PC-3 (cell line): ENCODE measurements at regions not wholly inside any gene's neighbourhood (a gene's known extent, or its start where the extent isn't known, plus 50 kb on each side); places are given as distances from the start of the nearest gene placed in this dataset.

Source experiments
- ATAC-seq: fragments of 200-7000 bp; cut with Tn5 transposase; 2 replicates; pipeline ENCODE4 v1.9.1; 2020; ENCODE audit warnings: mild to moderate bottlenecking, moderate library complexity
- BruUV-seq: library from RNA; stranded (reverse); fragments of 400-500 nt; replicated peaks from 2 replicates; lab custom pipeline; 2021; lab: Mats Ljungman, UMichigan
- CTCF ChIA-PET: fragments of 300-600 bp; sonication (Branson Sonifier 250); formaldehyde crosslinking; loops from one replicate; lab custom pipeline; 2022; ENCODE audit warnings: antibody characterized with exemption; lab: Charles Lee
- POLR2A ChIA-PET: fragments of 300-600 bp; sonication (Branson Sonifier 250); formaldehyde crosslinking; loops from one replicate; lab custom pipeline; 2022; ENCODE audit warnings: antibody characterized with exemption; ENCODE audit not compliant: unreplicated experiment; lab: Charles Lee
- DNase-seq: peaks from one replicate; pipeline ENCODE4 v3.0.0-alpha.2; 2015
- H2AFZ ChIP-seq: fragments of 300-600 bp; sonication (generic); 2 replicates; pipeline ENCODE4 v1.6.0; 2016; ENCODE audit warnings: antibody characterized with exemption, low read length
- H3F3A ChIP-seq: fragments of 300-600 bp; sonication (generic); one replicate; pipeline ENCODE4 v1.6.0; 2017; ENCODE audit warnings: antibody characterized with exemption, low read length, control low read depth, mild to moderate bottlenecking; ENCODE audit not compliant: unreplicated experiment
- H3K27ac ChIP-seq: fragments of 300-600 bp; sonication (generic); 2 replicates; pipeline ENCODE4 v1.5.1; 2016; ENCODE audit warnings: mild to moderate bottlenecking, low read length
- H3K27me3 ChIP-seq: fragments of 300-600 bp; sonication (generic); 2 replicates; pipeline ENCODE4 v1.6.1; 2016; ENCODE audit warnings: low read length, mixed read lengths
- H3K36me3 ChIP-seq: fragments of 300-600 bp; sonication (generic); 2 replicates; pipeline ENCODE4 v1.6.1; 2016; ENCODE audit warnings: low read depth, mixed run types, low read length, mixed read lengths
- H3K4me1 ChIP-seq: fragments of 300-600 bp; sonication (generic); 2 replicates; pipeline ENCODE4 v1.5.1; 2016; ENCODE audit warnings: low read length; ENCODE audit not compliant: insufficient read depth
- H3K4me2 ChIP-seq: fragments of 300-600 bp; sonication (generic); 2 replicates; pipeline ENCODE4 v1.6.0; 2016; ENCODE audit warnings: low read length
- H3K4me3 ChIP-seq: fragments of 300-600 bp; sonication (generic); 2 replicates; pipeline ENCODE4 v1.5.1; 2016; ENCODE audit warnings: mild to moderate bottlenecking, low read length, mixed read lengths
- H3K79me2 ChIP-seq: fragments of 300-600 bp; sonication (generic); 2 replicates; pipeline ENCODE4 v1.6.1; 2017; ENCODE audit warnings: low read length, mixed read lengths
- H3K9ac ChIP-seq: fragments of 300-600 bp; sonication (generic); 2 replicates; pipeline ENCODE4 v1.6.0; 2016; ENCODE audit warnings: mild to moderate bottlenecking, low read length
- H3K9me2 ChIP-seq: fragments of 300-600 bp; sonication (generic); replicated peaks from 2 replicates; pipeline ENCODE4 v1.6.1; 2016; ENCODE audit warnings: mixed run types, low read length, mixed read lengths
- H3K9me3 ChIP-seq: fragments of 300-600 bp; sonication (generic); 2 replicates; pipeline ENCODE4 v1.6.1; 2016; ENCODE audit warnings: low read length, mixed read lengths
- H4K20me1 ChIP-seq: fragments of 300-600 bp; sonication (generic); 2 replicates; pipeline ENCODE4 v1.6.1; 2016; ENCODE audit warnings: low read length, mixed read lengths
- EZH2 ChIP-seq: fragments of 300-600 bp; sonication (generic); IDR thresholded peaks from one replicate; pipeline ENCODE4 v1.6.1; 2017; ENCODE audit warnings: antibody characterized with exemption, mild to moderate bottlenecking, low read length; ENCODE audit not compliant: unreplicated experiment
- EZH2phosphoT487 ChIP-seq: fragments of 300-600 bp; sonication (generic); IDR thresholded peaks from 2 replicates; pipeline ENCODE4 v1.6.1; 2018; ENCODE audit warnings: mild to moderate bottlenecking, antibody characterized with exemption, low read length, borderline replicate concordance
- intact Hi-C: fragments of 100-400 bp; cut with micrococcal nuclease; formaldehyde crosslinking; loops from 2 replicates; pipeline ENCODE4 v1.9.0; 2023
- TF ChIP-seq, protein P1 (sequence below): fragments of 300-600 bp; sonication (generic); conservative IDR thresholded peaks from 2 replicates; pipeline ENCODE4 v1.5.1; 2017; ENCODE audit warnings: antibody characterized with exemption, low read depth, mild to moderate bottlenecking, low read length

DNA sequence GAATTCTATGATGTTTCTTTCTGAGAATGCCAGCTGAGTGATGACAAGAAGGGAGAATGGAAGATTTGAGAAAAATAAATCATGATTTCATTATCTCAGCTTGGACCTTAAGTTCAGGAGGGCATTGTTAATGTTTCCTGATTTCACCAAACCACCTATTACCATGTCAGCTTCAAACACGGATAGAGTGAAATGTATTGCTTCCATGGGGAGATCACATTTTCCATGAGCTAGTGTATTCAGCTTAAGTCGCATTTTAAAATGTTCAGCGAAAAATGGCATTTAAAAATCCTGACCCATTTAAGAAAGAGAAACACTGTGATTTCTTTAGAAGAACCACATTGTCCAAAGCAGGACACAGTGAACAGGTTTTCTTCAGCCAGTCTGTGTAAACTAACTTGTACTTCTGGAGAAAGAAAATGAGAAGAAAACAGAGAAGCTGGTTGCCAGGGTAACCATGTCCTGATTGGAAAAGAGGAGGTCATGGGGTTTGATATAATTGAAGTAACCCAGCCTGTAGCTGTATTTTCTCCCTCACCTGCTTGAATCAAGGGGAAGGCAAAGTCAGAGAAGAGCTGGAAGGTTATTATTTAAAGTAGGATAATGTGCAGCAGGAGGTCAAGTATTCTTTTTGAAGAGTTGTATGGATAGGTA, 684.1 kb upstream of the NRSN1 start:
- H3K9me3 ChIP-seq: no peaks in the 10 kb centered on the region
- DNase-seq: no peak
- H3F3A ChIP-seq: no peaks in the 10 kb centered on the region
- intact Hi-C loops: loop anchor here (10.0 kb wide), 1 partner anchor 617 kb away; no protein-coding TSS in a partner anchor
- no peak overlapping the region for H3K27ac ChIP-seq
- no peak overlapping the region for H3K4me3 ChIP-seq
- H3K9ac ChIP-seq: no peak overlapping the region
- H3K27me3 ChIP-seq: no peaks in the 10 kb centered on the region
- H4K20me1 ChIP-seq: no peaks in the 10 kb centered on the region
- no peak for TF ChIP-seq EZH2
- no peak for TF ChIP-seq EZH2phosphoT487
- H3K36me3 ChIP-seq: no peaks in the 10 kb centered on the region
- no peak for ATAC-seq
- H2AFZ ChIP-seq: no peak overlapping the region
- no TSS peak for BruUV-seq
- ChIA-PET POLR2A (no interaction called here), CTCF (no interaction called here)
- no peaks in the 10 kb centered on the region for H3K9me2 ChIP-seq
- H3K4me1 ChIP-seq: 0 out of 2 replicates have a peak, but pooled peaks cover 4% of the 10 kb centered on the region
- no peak overlapping the region for H3K4me2 ChIP-seq
- H3K79me2 ChIP-seq: no peaks in the 10 kb centered on the region

DNA sequence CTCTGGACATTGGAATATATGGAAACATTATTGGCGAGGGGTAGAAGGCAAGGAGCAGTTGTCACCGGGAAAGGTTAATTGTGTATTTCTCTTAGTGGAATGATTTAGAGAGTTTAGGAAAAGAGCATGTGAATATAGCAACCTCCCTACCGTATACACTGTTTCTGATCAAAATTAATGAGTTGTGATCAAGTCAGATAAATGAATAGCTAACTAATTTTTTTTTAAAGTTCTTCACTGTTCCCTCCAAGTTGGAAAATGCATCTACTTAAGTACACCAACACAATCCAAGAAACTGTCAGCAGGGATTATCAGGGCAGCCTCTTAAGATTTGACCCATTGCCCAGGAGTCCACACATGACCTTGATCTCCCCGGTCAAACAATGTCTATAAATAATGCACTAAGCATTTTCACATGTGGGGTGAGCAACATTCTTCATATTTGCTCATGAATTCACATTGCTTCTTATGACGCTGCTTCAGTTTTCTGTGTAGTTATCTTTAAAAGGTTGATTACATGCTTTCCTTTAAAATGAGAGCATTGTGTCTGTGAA, 680.8 kb upstream of the NRSN1 start:
- no TSS peak for BruUV-seq
- no peaks in the 10 kb centered on the region for H3K79me2 ChIP-seq

DNA sequence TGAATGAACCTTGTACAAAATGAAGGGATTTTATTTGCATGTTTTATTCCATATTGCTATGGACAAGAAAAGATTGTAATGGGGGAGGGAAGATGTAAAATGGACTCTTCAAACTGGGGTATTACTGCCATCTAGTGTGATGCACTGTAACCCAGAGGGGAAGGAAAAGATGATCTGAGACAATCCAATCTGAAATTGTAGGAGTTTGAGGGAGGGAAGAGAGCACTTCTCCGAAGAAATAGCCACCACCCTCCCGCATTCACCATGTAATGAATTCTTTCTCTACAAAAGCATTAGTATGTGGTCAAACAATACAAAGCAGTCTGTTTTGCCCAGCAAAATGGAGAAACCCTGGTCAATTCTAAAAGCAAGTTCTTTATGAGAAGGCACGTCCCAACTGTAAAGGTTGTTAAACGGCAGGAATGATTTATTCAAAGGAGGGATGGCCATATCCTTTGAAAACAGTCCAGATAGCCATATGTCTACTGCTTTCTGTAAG, 679.5 kb upstream of the NRSN1 start:
- H3K4me1 ChIP-seq: 0 out of 2 replicates have a peak, but pooled peaks cover 4% of the 10 kb centered on the region
- intact Hi-C loops: loop anchor here (1.0 to 10.0 kb wide), 3 partner anchors 212 to 1857 kb away; no protein-coding TSS in a partner anchor
- ChIA-PET POLR2A (no interaction called here), CTCF (interaction anchor here (0.5 kb wide), 1 partner anchor 1736 kb away, joined by 3 read pairs; no protein-coding TSS in a partner anchor)
- H3K36me3 ChIP-seq: no peaks in the 10 kb centered on the region
- no peak overlapping the region for H3K4me2 ChIP-seq
- ATAC-seq (peak; percentile 81), DNase-seq (peak; percentile 79)
- H3K9me2 ChIP-seq: no peaks in the 10 kb centered on the region
- H3K27me3 ChIP-seq: no peaks in the 10 kb centered on the region
- BruUV-seq: no TSS peak
- H3K9me3 ChIP-seq: no peaks in the 10 kb centered on the region
- H2AFZ ChIP-seq: 0 out of 2 replicates have a peak overlapping the region, but pooled peaks have one; percentile 45
- no peaks in the 10 kb centered on the region for H3F3A ChIP-seq
- no peak overlapping the region for H3K27ac ChIP-seq
- no peak overlapping the region for H3K9ac ChIP-seq
- no peak overlapping the region for H3K4me3 ChIP-seq
- TF ChIP-seq, protein P1, sequence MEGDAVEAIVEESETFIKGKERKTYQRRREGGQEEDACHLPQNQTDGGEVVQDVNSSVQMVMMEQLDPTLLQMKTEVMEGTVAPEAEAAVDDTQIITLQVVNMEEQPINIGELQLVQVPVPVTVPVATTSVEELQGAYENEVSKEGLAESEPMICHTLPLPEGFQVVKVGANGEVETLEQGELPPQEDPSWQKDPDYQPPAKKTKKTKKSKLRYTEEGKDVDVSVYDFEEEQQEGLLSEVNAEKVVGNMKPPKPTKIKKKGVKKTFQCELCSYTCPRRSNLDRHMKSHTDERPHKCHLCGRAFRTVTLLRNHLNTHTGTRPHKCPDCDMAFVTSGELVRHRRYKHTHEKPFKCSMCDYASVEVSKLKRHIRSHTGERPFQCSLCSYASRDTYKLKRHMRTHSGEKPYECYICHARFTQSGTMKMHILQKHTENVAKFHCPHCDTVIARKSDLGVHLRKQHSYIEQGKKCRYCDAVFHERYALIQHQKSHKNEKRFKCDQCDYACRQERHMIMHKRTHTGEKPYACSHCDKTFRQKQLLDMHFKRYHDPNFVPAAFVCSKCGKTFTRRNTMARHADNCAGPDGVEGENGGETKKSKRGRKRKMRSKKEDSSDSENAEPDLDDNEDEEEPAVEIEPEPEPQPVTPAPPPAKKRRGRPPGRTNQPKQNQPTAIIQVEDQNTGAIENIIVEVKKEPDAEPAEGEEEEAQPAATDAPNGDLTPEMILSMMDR: peak; percentile 85
- TF ChIP-seq EZH2 (no peak), EZH2phosphoT487 (no peak)
- no peaks in the 10 kb centered on the region for H3K79me2 ChIP-seq
- no peaks in the 10 kb centered on the region for H4K20me1 ChIP-seq

More for the DNA sequence above, 680.8 kb upstream of the NRSN1 start:
- Histone ChIP-seq H2AFZ (no peak overlapping the region), H4K20me1 (no peaks in the 10 kb centered on the region), H3K9ac (no peak overlapping the region), H3K27me3 (no peaks in the 10 kb centered on the region), H3K4me2 (no peak overlapping the region), H3K27ac (no peak overlapping the region), H3K36me3 (no peaks in the 10 kb centered on the region), H3K4me3 (no peak overlapping the region), H3K9me3 (no peaks in the 10 kb centered on the region), H3K9me2 (no peaks in the 10 kb centered on the region), H3K4me1 (0 out of 2 replicates have a peak, but pooled peaks cover 4% of the 10 kb centered on the region), H3F3A (no peaks in the 10 kb centered on the region)
- ChIA-PET POLR2A (no interaction called here), CTCF (no interaction called here)
- ATAC-seq (no peak), DNase-seq (no peak)
- TF ChIP-seq, protein P1: no peak
- no peak for TF ChIP-seq EZH2
- no peak for TF ChIP-seq EZH2phosphoT487
- intact Hi-C loops: loop anchor here (10.0 kb wide), 1 partner anchor 620 kb away; no protein-coding TSS in a partner anchor
